ENCODE measurements at regions not wholly inside any gene's neighbourhood (a gene's known extent, or its start where the extent isn't known, plus 50 kb on each side); places are given as distances from the start of the nearest gene placed in this dataset.
"Not testable (repeated sequence)": the region's sequence is repeated elsewhere in the genome, so short reads cannot be mapped to it uniquely, and the experiment has no call there.

GRCh38 chr10:27335246-27335645, 94.6 kb upstream of the ACBD5 start:
- TF ChIP-seq, protein P1, sequence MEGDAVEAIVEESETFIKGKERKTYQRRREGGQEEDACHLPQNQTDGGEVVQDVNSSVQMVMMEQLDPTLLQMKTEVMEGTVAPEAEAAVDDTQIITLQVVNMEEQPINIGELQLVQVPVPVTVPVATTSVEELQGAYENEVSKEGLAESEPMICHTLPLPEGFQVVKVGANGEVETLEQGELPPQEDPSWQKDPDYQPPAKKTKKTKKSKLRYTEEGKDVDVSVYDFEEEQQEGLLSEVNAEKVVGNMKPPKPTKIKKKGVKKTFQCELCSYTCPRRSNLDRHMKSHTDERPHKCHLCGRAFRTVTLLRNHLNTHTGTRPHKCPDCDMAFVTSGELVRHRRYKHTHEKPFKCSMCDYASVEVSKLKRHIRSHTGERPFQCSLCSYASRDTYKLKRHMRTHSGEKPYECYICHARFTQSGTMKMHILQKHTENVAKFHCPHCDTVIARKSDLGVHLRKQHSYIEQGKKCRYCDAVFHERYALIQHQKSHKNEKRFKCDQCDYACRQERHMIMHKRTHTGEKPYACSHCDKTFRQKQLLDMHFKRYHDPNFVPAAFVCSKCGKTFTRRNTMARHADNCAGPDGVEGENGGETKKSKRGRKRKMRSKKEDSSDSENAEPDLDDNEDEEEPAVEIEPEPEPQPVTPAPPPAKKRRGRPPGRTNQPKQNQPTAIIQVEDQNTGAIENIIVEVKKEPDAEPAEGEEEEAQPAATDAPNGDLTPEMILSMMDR (IDR thresholded peaks at IDR 0.05; ENCODE audit: low read length): not testable (repeated sequence)
- TF ChIP-seq EZH2 (IDR thresholded peaks at IDR 0.05; ENCODE audit: borderline replicate concordance, low read length): not testable (repeated sequence)
